ENCODE measurements at regions not wholly inside any gene's neighbourhood (a gene's known extent, or its start where the extent isn't known, plus 50 kb on each side); places are given as distances from the start of the nearest gene placed in this dataset.

GRCh38 chr7:81040496-81040895, 121.6 kb upstream of the SEMA3C start:
- Histone ChIP-seq H3K9me2 (ENCODE audit: insufficient read depth) (no peaks in the 10 kb centered on the region), H3K27ac (no peak overlapping the region), H3K79me2 (ENCODE audit: insufficient read depth) (no peaks in the 10 kb centered on the region)

GRCh38 chr7:81036871-81037270, 118.0 kb upstream of the SEMA3C start:
- no peaks in the 10 kb centered on the region for H3F3A ChIP-seq (ENCODE audit: insufficient read depth)
- no peaks in the 10 kb centered on the region for H3K9me2 ChIP-seq (ENCODE audit: insufficient read depth)
- H3K4me3 ChIP-seq, result no peak overlapping the region
- no peak overlapping the region for H2AFZ ChIP-seq
- H3K36me3 ChIP-seq (ENCODE audit: low read depth), result no peaks in the 10 kb centered on the region
- H3K4me1 ChIP-seq (ENCODE audit: insufficient read depth), result peaks cover 7% of the 10 kb centered on the region; the same call in 1 of the 2 replicates
- no peak overlapping the region for H3K9ac ChIP-seq
- H3K27ac ChIP-seq, result no peak overlapping the region
- no peak for DNase-seq
- in situ Hi-C loops (cut with MboI), result no loop called here
- TF ChIP-seq EZH2 (IDR thresholded peaks at IDR 0.05; ENCODE audit: insufficient read depth, poor library complexity, severe bottlenecking) (no peak), EZH2phosphoT487 (IDR thresholded peaks at IDR 0.05; ENCODE audit: insufficient read depth, low read depth) (no peak)
- no peaks in the 10 kb centered on the region for H4K20me1 ChIP-seq (ENCODE audit: insufficient read depth)
- H3K4me2 ChIP-seq (ENCODE audit: unreplicated experiment), result no peak overlapping the region
- no peaks in the 10 kb centered on the region for H3K79me2 ChIP-seq (ENCODE audit: insufficient read depth)
- H3K27me3 ChIP-seq (replicated peaks; ENCODE audit: insufficient read depth), result no peaks in the 10 kb centered on the region
- no peaks in the 10 kb centered on the region for H3K9me3 ChIP-seq (ENCODE audit: low read depth)

More at GRCh38 chr7:81040496-81040895, 121.6 kb upstream of the SEMA3C start:
- WGBS, 2 experiments (ENCODE audit: low coverage in 1 of 2, low lambda C conversion rate in 2 of 2, missing lambda C conversion rate in 2 of 2), result 100% methylated on average over 1 of the region's 1 CpG
- DNase-seq, result no peak
- H2AFZ ChIP-seq, result no peak overlapping the region
- TF ChIP-seq EZH2 (IDR thresholded peaks at IDR 0.05; ENCODE audit: insufficient read depth, poor library complexity, severe bottlenecking) (no peak), EZH2phosphoT487 (IDR thresholded peaks at IDR 0.05; ENCODE audit: insufficient read depth, low read depth) (no peak)
- H3K4me2 ChIP-seq (ENCODE audit: unreplicated experiment), result no peak overlapping the region
- no peaks in the 10 kb centered on the region for H3K27me3 ChIP-seq (replicated peaks; ENCODE audit: insufficient read depth)
- H3K4me1 ChIP-seq (ENCODE audit: insufficient read depth), result peaks cover 7% of the 10 kb centered on the region; the same call in 1 of the 2 replicates
- H4K20me1 ChIP-seq (ENCODE audit: insufficient read depth), result no peaks in the 10 kb centered on the region
- in situ Hi-C loops (cut with MboI), result no loop called here
- no peaks in the 10 kb centered on the region for H3K9me3 ChIP-seq (ENCODE audit: low read depth)
- no peaks in the 10 kb centered on the region for H3K36me3 ChIP-seq (ENCODE audit: low read depth)
- no peaks in the 10 kb centered on the region for H3F3A ChIP-seq (ENCODE audit: insufficient read depth)
- H3K9ac ChIP-seq, result no peak overlapping the region
- no peak overlapping the region for H3K4me3 ChIP-seq

GRCh38 chr7:81036057-81036456, 117.2 kb upstream of the SEMA3C start:
- TF ChIP-seq EZH2 (IDR thresholded peaks at IDR 0.05; ENCODE audit: insufficient read depth, poor library complexity, severe bottlenecking), result no peak
- TF ChIP-seq EZH2phosphoT487 (IDR thresholded peaks at IDR 0.05; ENCODE audit: insufficient read depth, low read depth), result no peak
- H3K4me3 ChIP-seq, result peak overlapping the region; percentile 16; the same call in 1 of the 2 replicates
- H2AFZ ChIP-seq, result peak overlapping the region; percentile 82
- H3K9ac ChIP-seq, result 0 out of 2 replicates have a peak overlapping the region, but pooled peaks have one; percentile 2
- no peaks in the 10 kb centered on the region for H3K9me3 ChIP-seq (ENCODE audit: low read depth)
- H3K27ac ChIP-seq, result no peak overlapping the region
- WGBS, 2 experiments (ENCODE audit: low coverage in 1 of 2, low lambda C conversion rate in 2 of 2, missing lambda C conversion rate in 2 of 2), result 12 to 13% methylated on average over 5 of the region's 5 CpGs
- no peaks in the 10 kb centered on the region for H3K27me3 ChIP-seq (replicated peaks; ENCODE audit: insufficient read depth)
- no peaks in the 10 kb centered on the region for H4K20me1 ChIP-seq (ENCODE audit: insufficient read depth)
- H3K36me3 ChIP-seq (ENCODE audit: low read depth), result no peaks in the 10 kb centered on the region
- peak; percentile 21 for DNase-seq
- H3K4me1 ChIP-seq (ENCODE audit: insufficient read depth), result peaks cover 7% of the 10 kb centered on the region; the same call in 1 of the 2 replicates
- H3F3A ChIP-seq (ENCODE audit: insufficient read depth), result no peaks in the 10 kb centered on the region
- in situ Hi-C loops (cut with MboI), result no loop called here
- peak overlapping the region; percentile 59 for H3K4me2 ChIP-seq (ENCODE audit: unreplicated experiment)
- no peaks in the 10 kb centered on the region for H3K9me2 ChIP-seq (ENCODE audit: insufficient read depth)
- no peaks in the 10 kb centered on the region for H3K79me2 ChIP-seq (ENCODE audit: insufficient read depth)

GRCh38 chr7:81031996-81032395, 113.1 kb upstream of the SEMA3C start:
- Histone ChIP-seq H3K27me3 (replicated peaks; ENCODE audit: insufficient read depth) (no peaks in the 10 kb centered on the region), H3K4me2 (ENCODE audit: unreplicated experiment) (no peak overlapping the region), H3K9me3 (ENCODE audit: low read depth) (no peaks in the 10 kb centered on the region), H3K4me3 (no peak overlapping the region), H3K79me2 (ENCODE audit: insufficient read depth) (no peaks in the 10 kb centered on the region), H3K27ac (no peak overlapping the region), H4K20me1 (ENCODE audit: insufficient read depth) (no peaks in the 10 kb centered on the region), H2AFZ (no peak overlapping the region), H3K9ac (no peak overlapping the region), H3K4me1 (ENCODE audit: insufficient read depth) (peaks cover 7% of the 10 kb centered on the region; the same call in 1 of the 2 replicates), H3K9me2 (ENCODE audit: insufficient read depth) (no peaks in the 10 kb centered on the region), H3F3A (ENCODE audit: insufficient read depth) (no peaks in the 10 kb centered on the region), H3K36me3 (ENCODE audit: low read depth) (no peaks in the 10 kb centered on the region)
- in situ Hi-C loops (cut with MboI), result no loop called here
- DNase-seq, result no peak
- no peak for TF ChIP-seq EZH2phosphoT487 (IDR thresholded peaks at IDR 0.05; ENCODE audit: insufficient read depth, low read depth)
- no peak for TF ChIP-seq EZH2 (IDR thresholded peaks at IDR 0.05; ENCODE audit: insufficient read depth, poor library complexity, severe bottlenecking)
- WGBS, 2 experiments (ENCODE audit: low coverage in 1 of 2, low lambda C conversion rate in 2 of 2, missing lambda C conversion rate in 2 of 2), result 97 to 99% methylated on average over 3 of the region's 3 CpGs

- Histone ChIP-seq H2AFZ (no peak overlapping the region), H3K9ac (no peak overlapping the region), H3K9me2 (ENCODE audit: insufficient read depth) (no peaks in the 10 kb centered on the region), H4K20me1 (ENCODE audit: insufficient read depth) (no peaks in the 10 kb centered on the region), H3F3A (ENCODE audit: insufficient read depth) (no peaks in the 10 kb centered on the region), H3K27ac (no peak overlapping the region), H3K79me2 (ENCODE audit: insufficient read depth) (no peaks in the 10 kb centered on the region), H3K9me3 (ENCODE audit: low read depth) (no peaks in the 10 kb centered on the region), H3K36me3 (ENCODE audit: low read depth) (no peaks in the 10 kb centered on the region), H3K27me3 (replicated peaks; ENCODE audit: insufficient read depth) (no peaks in the 10 kb centered on the region), H3K4me1 (ENCODE audit: insufficient read depth) (peaks cover 4% of the 10 kb centered on the region; the same call in 1 of the 2 replicates), H3K4me3 (no peak overlapping the region), H3K4me2 (ENCODE audit: unreplicated experiment) (no peak overlapping the region)
- DNase-seq, result no peak
- in situ Hi-C loops (cut with MboI), result no loop called here
- no peak for TF ChIP-seq EZH2phosphoT487 (IDR thresholded peaks at IDR 0.05; ENCODE audit: insufficient read depth, low read depth)
- no peak for TF ChIP-seq EZH2 (IDR thresholded peaks at IDR 0.05; ENCODE audit: insufficient read depth, poor library complexity, severe bottlenecking)
- 95 to 100% methylated on average over 2 of the region's 2 CpGs for WGBS, 2 experiments (ENCODE audit: low coverage in 1 of 2, low lambda C conversion rate in 2 of 2, missing lambda C conversion rate in 2 of 2)
Observed at GRCh38 chr7:81031243-81031642, 112.4 kb upstream of the SEMA3C start.
